ENCODE measurements at regions not wholly inside any gene's neighbourhood (a gene's known extent, or its start where the extent isn't known, plus 50 kb on each side); places are given as distances from the start of the nearest gene placed in this dataset.
"Not testable (repeated sequence)": the region's sequence is repeated elsewhere in the genome, so short reads cannot be mapped to it uniquely, and the experiment has no call there.

- peaks cover 11% of the 10 kb centered on the region; the same call in 1 of the 2 replicates for H3K36me3 Mint-ChIP-seq (ENCODE audit: low read depth)
Measured at GRCh38 chr1:4256351-4256750, 356.3 kb upstream of the C1orf174 start.

DNA sequence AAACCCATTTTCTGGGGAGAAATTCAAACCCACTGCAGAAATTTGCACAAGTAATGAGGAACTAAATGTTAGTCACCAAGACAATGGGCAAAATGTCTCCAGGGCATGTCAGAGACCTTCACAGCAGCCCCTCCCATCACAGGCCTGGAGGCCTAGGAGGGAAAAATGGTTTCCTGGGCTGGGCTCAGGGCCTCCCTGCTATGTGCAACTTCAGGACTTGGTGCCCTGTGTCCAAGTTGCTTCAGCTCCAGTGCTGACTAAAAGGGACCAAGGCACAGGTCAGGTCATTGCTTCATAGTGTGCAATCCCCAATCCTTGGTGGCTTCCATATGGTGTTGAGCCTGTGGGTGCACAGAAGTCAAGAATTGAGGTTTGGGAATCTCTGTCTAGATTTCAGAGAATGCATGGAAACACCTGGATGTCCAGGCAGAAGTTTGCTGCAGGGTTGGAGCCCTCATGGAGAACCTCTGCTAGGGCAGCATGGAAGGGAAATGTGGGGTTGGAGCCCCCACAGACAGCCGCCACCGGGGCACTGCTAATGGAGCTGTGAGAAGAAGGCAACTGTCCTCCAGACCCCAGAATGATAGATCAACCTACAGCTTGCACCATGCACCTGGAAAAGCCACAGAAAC, 358.2 kb upstream of the C1orf174 start:
- H3K9me3 Mint-ChIP-seq = peaks cover 68% of the 10 kb centered on the region
- peaks cover 11% of the 10 kb centered on the region; the same call in 1 of the 2 replicates for H3K36me3 Mint-ChIP-seq (ENCODE audit: low read depth)
- not testable (repeated sequence) for H3K4me1 Mint-ChIP-seq (ENCODE audit: low read depth); H3K4me3 Mint-ChIP-seq; H3K27ac Mint-ChIP-seq; H3K27me3 Mint-ChIP-seq (ENCODE audit: insufficient read depth); DNase-seq

More at GRCh38 chr1:4256351-4256750, 356.3 kb upstream of the C1orf174 start:
- no peaks in the 10 kb centered on the region for H3K4me1 Mint-ChIP-seq (ENCODE audit: low read depth)
- H3K27ac Mint-ChIP-seq = no peak overlapping the region
- H3K9me3 Mint-ChIP-seq = peaks cover 65% of the 10 kb centered on the region
- DNase-seq = no peak
- no peak overlapping the region for H3K4me3 Mint-ChIP-seq
- H3K27me3 Mint-ChIP-seq (ENCODE audit: insufficient read depth) = no peaks in the 10 kb centered on the region; the same call in 1 of the 2 replicates
- TF ChIP-seq, protein P1, sequence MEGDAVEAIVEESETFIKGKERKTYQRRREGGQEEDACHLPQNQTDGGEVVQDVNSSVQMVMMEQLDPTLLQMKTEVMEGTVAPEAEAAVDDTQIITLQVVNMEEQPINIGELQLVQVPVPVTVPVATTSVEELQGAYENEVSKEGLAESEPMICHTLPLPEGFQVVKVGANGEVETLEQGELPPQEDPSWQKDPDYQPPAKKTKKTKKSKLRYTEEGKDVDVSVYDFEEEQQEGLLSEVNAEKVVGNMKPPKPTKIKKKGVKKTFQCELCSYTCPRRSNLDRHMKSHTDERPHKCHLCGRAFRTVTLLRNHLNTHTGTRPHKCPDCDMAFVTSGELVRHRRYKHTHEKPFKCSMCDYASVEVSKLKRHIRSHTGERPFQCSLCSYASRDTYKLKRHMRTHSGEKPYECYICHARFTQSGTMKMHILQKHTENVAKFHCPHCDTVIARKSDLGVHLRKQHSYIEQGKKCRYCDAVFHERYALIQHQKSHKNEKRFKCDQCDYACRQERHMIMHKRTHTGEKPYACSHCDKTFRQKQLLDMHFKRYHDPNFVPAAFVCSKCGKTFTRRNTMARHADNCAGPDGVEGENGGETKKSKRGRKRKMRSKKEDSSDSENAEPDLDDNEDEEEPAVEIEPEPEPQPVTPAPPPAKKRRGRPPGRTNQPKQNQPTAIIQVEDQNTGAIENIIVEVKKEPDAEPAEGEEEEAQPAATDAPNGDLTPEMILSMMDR (IDR thresholded peaks at IDR 0.05) = no peak

DNA sequence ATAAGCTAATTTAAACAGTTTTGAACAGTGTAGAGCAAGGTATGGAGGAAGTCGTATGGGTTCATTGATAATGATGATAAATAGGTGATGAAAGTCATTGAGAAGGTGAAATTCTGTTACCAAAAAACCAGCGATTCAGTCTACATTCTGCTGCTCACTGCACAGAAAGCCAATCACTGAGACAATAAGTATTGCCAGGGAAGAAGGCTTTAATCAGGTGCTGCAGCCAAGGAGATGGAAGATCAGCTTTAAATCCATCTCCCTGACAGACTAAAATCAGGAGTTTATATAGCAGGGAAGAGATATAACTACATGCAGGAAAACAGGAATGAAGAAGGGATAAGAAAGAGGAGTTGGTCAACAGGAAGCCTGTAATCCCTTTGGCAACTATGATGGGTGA, 361.3 kb upstream of the C1orf174 start:
- H3K4me3 Mint-ChIP-seq = no peak overlapping the region
- TF ChIP-seq, protein P1 (IDR thresholded peaks at IDR 0.05) = no peak
- H3K9me3 Mint-ChIP-seq = peaks cover 81% of the 10 kb centered on the region
- no peak overlapping the region for H3K27ac Mint-ChIP-seq
- peaks cover 7% of the 10 kb centered on the region for H3K36me3 Mint-ChIP-seq (ENCODE audit: low read depth)
- DNase-seq = no peak
- H3K4me1 Mint-ChIP-seq (ENCODE audit: low read depth) = no peaks in the 10 kb centered on the region
- no peaks in the 10 kb centered on the region; the same call in 1 of the 2 replicates for H3K27me3 Mint-ChIP-seq (ENCODE audit: insufficient read depth)

DNA sequence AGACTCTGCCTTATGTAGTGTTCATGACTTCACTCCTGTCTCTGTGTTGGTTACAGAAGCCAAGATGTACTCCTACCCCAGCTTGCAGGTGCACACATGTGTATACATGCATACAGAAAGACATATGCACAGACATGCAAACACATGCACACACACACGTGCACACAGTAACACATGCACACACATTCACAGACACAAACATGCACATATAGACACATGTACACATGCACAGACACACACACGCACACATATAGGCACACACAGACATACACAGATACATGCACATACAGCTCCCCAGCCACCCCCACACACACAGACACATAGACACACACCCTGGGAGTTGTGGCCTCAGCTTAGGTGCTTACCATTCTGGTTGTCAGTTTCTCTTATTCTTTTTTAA, 362.6 kb upstream of the C1orf174 start:
- DNase-seq = no peak
- no peak overlapping the region for H3K27ac Mint-ChIP-seq
- H3K4me3 Mint-ChIP-seq = no peak overlapping the region
- no peaks in the 10 kb centered on the region for H3K4me1 Mint-ChIP-seq (ENCODE audit: low read depth)
- peaks cover 2% of the 10 kb centered on the region for H3K36me3 Mint-ChIP-seq (ENCODE audit: low read depth)
- TF ChIP-seq, protein P1 (IDR thresholded peaks at IDR 0.05) = no peak
- no peaks in the 10 kb centered on the region; the same call in 1 of the 2 replicates for H3K27me3 Mint-ChIP-seq (ENCODE audit: insufficient read depth)
- peaks cover 79% of the 10 kb centered on the region for H3K9me3 Mint-ChIP-seq

DNA sequence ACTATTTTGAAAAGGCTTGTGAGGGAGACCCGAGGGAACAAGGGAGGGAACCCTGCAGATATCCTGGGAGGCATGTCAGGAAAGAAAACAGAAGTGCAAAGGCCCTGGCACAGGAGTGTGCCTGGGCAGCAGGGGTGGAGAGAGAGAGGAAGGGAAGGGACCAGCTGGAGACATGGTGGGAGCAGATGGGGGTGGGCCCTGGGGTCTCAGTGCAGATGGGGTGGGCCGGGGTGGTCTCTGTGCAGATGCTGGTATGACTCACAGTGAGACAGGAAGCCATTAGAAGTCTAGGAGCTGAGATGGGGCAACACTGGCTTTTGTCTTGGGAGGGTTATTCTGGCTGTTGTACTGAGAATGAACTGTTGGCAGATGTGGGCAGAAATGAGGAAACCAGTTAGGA, 363.6 kb upstream of the C1orf174 start:
- Mint-ChIP-seq H3K4me1 (ENCODE audit: low read depth) (no peaks in the 10 kb centered on the region), H3K4me3 (no peak overlapping the region), H3K9me3 (peaks cover 80% of the 10 kb centered on the region), H3K36me3 (ENCODE audit: low read depth) (no peaks in the 10 kb centered on the region; the same call in 1 of the 2 replicates), H3K27me3 (ENCODE audit: insufficient read depth) (no peaks in the 10 kb centered on the region; the same call in 1 of the 2 replicates), H3K27ac (no peak overlapping the region)
- DNase-seq = no peak
- TF ChIP-seq, protein P1 (IDR thresholded peaks at IDR 0.05) = no peak

DNA sequence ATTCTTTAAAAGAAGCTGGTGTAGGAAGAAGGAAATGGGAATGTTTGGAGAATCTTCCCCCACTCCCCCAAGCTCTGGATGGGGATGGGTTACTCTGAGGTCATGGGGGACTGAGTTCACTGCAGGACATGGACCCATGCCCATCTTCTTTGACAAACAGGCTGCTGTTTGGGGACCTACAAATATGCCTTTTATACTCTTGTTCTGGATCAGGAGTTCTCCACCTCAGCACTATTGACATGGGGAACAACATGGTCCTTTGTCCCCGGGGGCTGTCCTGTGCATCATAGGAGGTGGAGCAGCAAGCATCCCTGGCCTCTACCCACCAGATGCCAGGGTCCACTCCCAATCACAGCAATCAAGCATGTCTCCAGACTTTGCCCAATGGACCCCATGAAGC, 365.8 kb upstream of the C1orf174 start:
- H3K27ac Mint-ChIP-seq = no peak overlapping the region
- no peak for DNase-seq
- H3K4me1 Mint-ChIP-seq (ENCODE audit: low read depth) = no peaks in the 10 kb centered on the region
- H3K36me3 Mint-ChIP-seq (ENCODE audit: low read depth) = peaks cover 2% of the 10 kb centered on the region; the same call in 1 of the 2 replicates
- H3K9me3 Mint-ChIP-seq = peaks cover 77% of the 10 kb centered on the region
- no peak overlapping the region for H3K4me3 Mint-ChIP-seq
- TF ChIP-seq, protein P1 (IDR thresholded peaks at IDR 0.05) = no peak
- peaks cover 1% of the 10 kb centered on the region; the same call in 1 of the 2 replicates for H3K27me3 Mint-ChIP-seq (ENCODE audit: insufficient read depth)
